ENCODE measurements at regions not wholly inside any gene's neighbourhood (a gene's known extent, or its start where the extent isn't known, plus 50 kb on each side); places are given as distances from the start of the nearest gene placed in this dataset.

GRCh38 chr7:85641331-85641730 lies 454.5 kb upstream of the SEMA3D start:
- no peaks in the 10 kb centered on the region for H3K27me3 ChIP-seq (ENCODE audit: control insufficient read depth in 2 of 2, insufficient read depth in 2 of 2, low read length in 2 of 2)
- intact Hi-C loops (cut with micrococcal nuclease), result no loop called here
- no CpG with 5 or more reads among the region's 3 CpGs for WGBS (ENCODE audit: insufficient coverage)
- no peaks in the 10 kb centered on the region for H3K4me1 Mint-ChIP-seq
- H3K36me3 Mint-ChIP-seq, result no peaks in the 10 kb centered on the region
- peaks cover 0 to 3% (median 0%) of the 10 kb centered on the region in 7 donors for H3K9me3 Mint-ChIP-seq
- no peak overlapping the region for H3K9ac ChIP-seq (ENCODE audit: insufficient read depth, low read length, poor library complexity, severe bottlenecking)
- no peaks in the 10 kb centered on the region for H3K27me3 Mint-ChIP-seq (ENCODE audit: low read depth in 3 of 3)
- H3K36me3 ChIP-seq (replicated peaks in 1 of 2; ENCODE audit: control insufficient read depth in 1 of 2, insufficient read depth in 2 of 2, low read length in 2 of 2), result no peaks in the 10 kb centered on the region
- no peak overlapping the region for H3K27ac Mint-ChIP-seq
- DNase-seq, result no peak
- H4K20me1 ChIP-seq (ENCODE audit: insufficient read depth, low read length), result no peaks in the 10 kb centered on the region
- H2AFZ ChIP-seq (ENCODE audit: insufficient read depth, low read depth, low read length, poor library complexity, severe bottlenecking), result no peak overlapping the region
- no peaks in the 10 kb centered on the region for H3K4me1 ChIP-seq (ENCODE audit: control insufficient read depth in 1 of 2, insufficient read depth in 2 of 2, low read length in 2 of 2)
- no peak overlapping the region for H3K27ac ChIP-seq (ENCODE audit: low read depth in 1 of 2, low read length in 2 of 2)
- H3K9me3 ChIP-seq (replicated peaks in 1 of 2; ENCODE audit: control insufficient read depth in 1 of 2, insufficient read depth in 1 of 2, low read length in 2 of 2), result no peaks in the 10 kb centered on the region
- TF ChIP-seq CTCF (IDR thresholded peaks at IDR 0.05), result no peak
- H3K4me3 ChIP-seq (replicated peaks in 1 of 3; ENCODE audit: low read depth in 2 of 3, low read length in 3 of 3), result no peak overlapping the region
- no peak overlapping the region for H3K4me2 ChIP-seq (replicated peaks; ENCODE audit: extremely low read depth, low read length, poor library complexity, severe bottlenecking)
- H3K79me2 ChIP-seq (ENCODE audit: insufficient read depth, low read length), result no peaks in the 10 kb centered on the region
- no peak overlapping the region for H3K4me3 Mint-ChIP-seq

DNA sequence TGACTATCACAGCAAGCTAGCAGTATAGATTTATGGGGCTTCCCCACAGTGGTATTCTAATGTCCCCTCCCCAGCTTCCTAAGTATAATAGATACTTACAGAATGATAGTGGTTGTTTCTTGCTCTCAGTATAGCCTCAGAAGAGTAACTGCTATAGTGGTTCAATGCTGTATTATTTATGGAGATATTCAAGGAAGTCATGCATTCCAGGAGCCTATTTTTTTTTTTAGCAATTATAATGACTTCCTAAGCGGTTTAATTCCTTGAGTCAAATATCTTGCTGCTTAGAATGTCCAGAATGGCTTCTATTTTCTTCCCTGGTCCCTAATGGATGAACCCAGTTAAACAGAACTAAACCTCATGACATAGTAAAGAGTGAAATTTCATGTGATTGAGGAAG lies 451.5 kb upstream of the SEMA3D start:
- Mint-ChIP-seq H3K4me1 (no peaks in the 10 kb centered on the region), H3K9me3 (peaks cover 0 to 3% (median 0%) of the 10 kb centered on the region in 7 donors), H3K36me3 (no peaks in the 10 kb centered on the region), H3K27me3 (ENCODE audit: low read depth in 3 of 3) (no peaks in the 10 kb centered on the region), H3K27ac (no peak overlapping the region), H3K4me3 (no peak overlapping the region)
- Histone ChIP-seq H3K27ac (ENCODE audit: low read depth in 1 of 2, low read length in 2 of 2) (no peak overlapping the region), H3K27me3 (ENCODE audit: control insufficient read depth in 2 of 2, insufficient read depth in 2 of 2, low read length in 2 of 2) (no peaks in the 10 kb centered on the region), H3K4me1 (ENCODE audit: control insufficient read depth in 1 of 2, insufficient read depth in 2 of 2, low read length in 2 of 2) (no peaks in the 10 kb centered on the region), H3K4me3 (replicated peaks in 1 of 3; ENCODE audit: low read depth in 2 of 3, low read length in 3 of 3) (no peak overlapping the region), H3K4me2 (replicated peaks; ENCODE audit: extremely low read depth, low read length, poor library complexity, severe bottlenecking) (no peak overlapping the region), H3K9me3 (replicated peaks in 1 of 2; ENCODE audit: control insufficient read depth in 1 of 2, insufficient read depth in 1 of 2, low read length in 2 of 2) (no peaks in the 10 kb centered on the region), H2AFZ (ENCODE audit: insufficient read depth, low read depth, low read length, poor library complexity, severe bottlenecking) (no peak overlapping the region), H3K79me2 (ENCODE audit: insufficient read depth, low read length) (no peaks in the 10 kb centered on the region), H3K36me3 (replicated peaks in 1 of 2; ENCODE audit: control insufficient read depth in 1 of 2, insufficient read depth in 2 of 2, low read length in 2 of 2) (no peaks in the 10 kb centered on the region), H4K20me1 (ENCODE audit: insufficient read depth, low read length) (no peaks in the 10 kb centered on the region), H3K9ac (ENCODE audit: insufficient read depth, low read length, poor library complexity, severe bottlenecking) (no peak overlapping the region)
- DNase-seq, result no peak
- intact Hi-C loops (cut with micrococcal nuclease), result no loop called here
- TF ChIP-seq CTCF (IDR thresholded peaks at IDR 0.05), result no peak
- no CpG with 5 or more reads among the region's 1 CpG for WGBS (ENCODE audit: insufficient coverage)
